ENCODE measurements at regions not wholly inside any gene's neighbourhood (a gene's known extent, or its start where the extent isn't known, plus 50 kb on each side); places are given as distances from the start of the nearest gene placed in this dataset.

- no peak overlapping the region for H3K4me3 ChIP-seq (ENCODE audit: control insufficient read depth, low read depth, low read length)
- TF ChIP-seq, protein P1, sequence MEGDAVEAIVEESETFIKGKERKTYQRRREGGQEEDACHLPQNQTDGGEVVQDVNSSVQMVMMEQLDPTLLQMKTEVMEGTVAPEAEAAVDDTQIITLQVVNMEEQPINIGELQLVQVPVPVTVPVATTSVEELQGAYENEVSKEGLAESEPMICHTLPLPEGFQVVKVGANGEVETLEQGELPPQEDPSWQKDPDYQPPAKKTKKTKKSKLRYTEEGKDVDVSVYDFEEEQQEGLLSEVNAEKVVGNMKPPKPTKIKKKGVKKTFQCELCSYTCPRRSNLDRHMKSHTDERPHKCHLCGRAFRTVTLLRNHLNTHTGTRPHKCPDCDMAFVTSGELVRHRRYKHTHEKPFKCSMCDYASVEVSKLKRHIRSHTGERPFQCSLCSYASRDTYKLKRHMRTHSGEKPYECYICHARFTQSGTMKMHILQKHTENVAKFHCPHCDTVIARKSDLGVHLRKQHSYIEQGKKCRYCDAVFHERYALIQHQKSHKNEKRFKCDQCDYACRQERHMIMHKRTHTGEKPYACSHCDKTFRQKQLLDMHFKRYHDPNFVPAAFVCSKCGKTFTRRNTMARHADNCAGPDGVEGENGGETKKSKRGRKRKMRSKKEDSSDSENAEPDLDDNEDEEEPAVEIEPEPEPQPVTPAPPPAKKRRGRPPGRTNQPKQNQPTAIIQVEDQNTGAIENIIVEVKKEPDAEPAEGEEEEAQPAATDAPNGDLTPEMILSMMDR (IDR thresholded peaks at IDR 0.05; ENCODE audit: control insufficient read depth, insufficient read depth, low read depth, low read length, missing control alignments), result no peak
- no peak for DNase-seq (ENCODE audit: low read depth)
Measured at GRCh38 chr6:105489216-105489530, 86.3 kb upstream of the PREP start.

DNA sequence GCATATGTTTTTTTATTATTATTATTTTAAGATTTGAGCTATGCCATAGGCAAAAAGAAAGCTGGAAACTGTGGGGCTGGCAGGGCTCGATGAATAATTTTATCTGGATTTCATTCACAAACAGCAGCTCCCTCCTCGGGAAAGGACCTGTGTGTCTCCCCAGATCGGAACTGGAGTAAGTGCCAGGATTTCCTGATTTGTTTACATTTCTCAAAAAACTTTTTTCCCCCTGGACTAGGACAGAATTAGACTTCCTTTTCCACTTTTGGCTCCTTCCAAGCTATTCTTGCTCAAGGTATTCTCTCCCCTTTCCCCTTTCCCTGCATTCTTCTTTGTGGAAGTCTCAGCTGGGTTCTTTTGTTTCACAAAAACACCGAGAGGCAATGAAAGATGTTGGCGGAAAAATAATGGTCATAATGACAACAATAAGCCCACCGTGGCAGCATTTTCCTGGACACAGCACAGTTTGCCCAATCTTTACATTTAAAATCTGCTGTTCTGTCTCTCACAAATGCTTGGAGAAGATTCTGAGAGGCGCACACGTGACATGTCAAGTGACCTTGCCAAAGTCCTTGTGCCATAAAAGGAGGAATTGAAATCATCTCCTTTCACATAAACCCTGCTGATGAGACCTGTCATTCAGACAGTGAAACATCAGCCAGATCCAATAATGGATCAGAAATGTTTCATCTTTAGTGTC lies 85.8 kb upstream of the PREP start:
- no peak for DNase-seq (ENCODE audit: low read depth)
- H3K4me3 ChIP-seq (ENCODE audit: control insufficient read depth, low read depth, low read length), result no peak overlapping the region
- TF ChIP-seq, protein P1 (IDR thresholded peaks at IDR 0.05; ENCODE audit: control insufficient read depth, insufficient read depth, low read depth, low read length, missing control alignments), result no peak

GRCh38 chr6:105487040-105487790 lies 84.3 kb upstream of the PREP start:
- no peak for DNase-seq (ENCODE audit: low read depth)
- TF ChIP-seq, protein P1 (IDR thresholded peaks at IDR 0.05; ENCODE audit: control insufficient read depth, insufficient read depth, low read depth, low read length, missing control alignments), result no peak
- H3K4me3 ChIP-seq (ENCODE audit: control insufficient read depth, low read depth, low read length), result no peak overlapping the region

DNA sequence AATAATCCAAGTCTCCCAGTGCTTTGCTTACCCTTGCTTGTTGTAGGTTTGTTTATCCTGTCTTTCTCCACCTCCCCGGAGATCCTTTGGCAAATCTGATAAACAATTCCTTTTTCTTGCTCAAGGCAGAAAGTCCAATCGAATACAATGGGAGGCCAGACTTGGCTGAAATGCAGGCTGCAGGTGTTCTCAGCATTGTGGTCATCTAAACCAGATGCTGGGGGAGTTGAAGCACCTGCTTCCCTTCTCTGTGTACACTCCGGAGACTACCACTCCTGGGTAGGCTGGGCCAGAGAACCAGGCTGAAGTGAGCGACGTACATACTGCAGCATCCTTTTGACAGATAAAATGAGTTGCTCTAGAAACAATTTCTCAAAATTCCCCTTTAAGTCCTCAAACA lies 82.6 kb upstream of the PREP start:
- TF ChIP-seq, protein P1 (IDR thresholded peaks at IDR 0.05; ENCODE audit: control insufficient read depth, insufficient read depth, low read depth, low read length, missing control alignments), result no peak
- H3K4me3 ChIP-seq (ENCODE audit: control insufficient read depth, low read depth, low read length), result no peak overlapping the region
- no peak for DNase-seq (ENCODE audit: low read depth)

- H3K4me3 ChIP-seq (ENCODE audit: control insufficient read depth, low read depth, low read length), result no peak overlapping the region
- TF ChIP-seq, protein P1 (IDR thresholded peaks at IDR 0.05; ENCODE audit: control insufficient read depth, insufficient read depth, low read depth, low read length, missing control alignments), result peak; percentile 80
- no peak for DNase-seq (ENCODE audit: low read depth)
Measured at GRCh38 chr6:105484238-105485161, 81.6 kb upstream of the PREP start.

- TF ChIP-seq, protein P1 (IDR thresholded peaks at IDR 0.05; ENCODE audit: control insufficient read depth, insufficient read depth, low read depth, low read length, missing control alignments), result no peak
- no peak overlapping the region for H3K4me3 ChIP-seq (ENCODE audit: control insufficient read depth, low read depth, low read length)
- no peak for DNase-seq (ENCODE audit: low read depth)
Measured at GRCh38 chr6:105483492-105483891, 80.6 kb upstream of the PREP start.

All from AG09309 (cell line).